HL-60 (cell line): ENCODE measurements at regions not wholly inside any gene's neighbourhood (a gene's known extent, or its start where the extent isn't known, plus 50 kb on each side); places are given as distances from the start of the nearest gene placed in this dataset.
A peak's percentile ranks its signal among the peaks of the same experiment; 100 is the strongest.

Experiments used
- DNase-seq, 2 experiments: peaks; one replicate each; pipeline ENCODE4 v3.0.0-alpha.2; 2010 to 2020; ENCODE audit warnings: low read depth in 1 of 2, low spot score in 1 of 2
- H3K27ac ChIP-seq: fragments of 250-450 bp; sonication (Bioruptor Pico); replicated peaks from 2 replicates; pipeline ENCODE4 v1.5.1; 2020; ENCODE audit warnings: mild to moderate bottlenecking, moderate library complexity
- H3K27me3 ChIP-seq: fragments of 250-450 bp; sonication (Bioruptor Pico); 2 replicates; pipeline ENCODE4 v1.5.1; 2021; ENCODE audit warnings: mild to moderate bottlenecking, moderate library complexity; ENCODE audit not compliant: insufficient read depth, poor library complexity, severe bottlenecking
- H3K4me3 ChIP-seq: replicated peaks from 2 replicates; pipeline ENCODE4 v1.5.1; 2011; ENCODE audit warnings: mild to moderate bottlenecking, control low read depth, low read length; ENCODE audit not compliant: insufficient read depth
- CTCF ChIP-seq: IDR thresholded peaks from one replicate; pipeline ENCODE4 v1.5.1; 2011; ENCODE audit warnings: low read length, control low read depth, inconsistent platforms; ENCODE audit not compliant: insufficient read depth
- GABPA ChIP-seq: IDR thresholded peaks from 2 replicates; pipeline ENCODE4 v1.6.1; 2012; ENCODE audit warnings: low read depth
- POLR2AphosphoS5 ChIP-seq: IDR thresholded peaks from 2 replicates; pipeline ENCODE4 v1.6.1; 2012; ENCODE audit warnings: low read depth
- REST ChIP-seq: IDR thresholded peaks from 2 replicates; pipeline ENCODE4 v1.6.1; 2012; ENCODE audit warnings: low read depth; ENCODE audit not compliant: insufficient replicate concordance
- SPI1 ChIP-seq: IDR thresholded peaks from 2 replicates; pipeline ENCODE4 v1.6.1; 2012; ENCODE audit warnings: low read depth, mild to moderate bottlenecking, borderline replicate concordance

DNA sequence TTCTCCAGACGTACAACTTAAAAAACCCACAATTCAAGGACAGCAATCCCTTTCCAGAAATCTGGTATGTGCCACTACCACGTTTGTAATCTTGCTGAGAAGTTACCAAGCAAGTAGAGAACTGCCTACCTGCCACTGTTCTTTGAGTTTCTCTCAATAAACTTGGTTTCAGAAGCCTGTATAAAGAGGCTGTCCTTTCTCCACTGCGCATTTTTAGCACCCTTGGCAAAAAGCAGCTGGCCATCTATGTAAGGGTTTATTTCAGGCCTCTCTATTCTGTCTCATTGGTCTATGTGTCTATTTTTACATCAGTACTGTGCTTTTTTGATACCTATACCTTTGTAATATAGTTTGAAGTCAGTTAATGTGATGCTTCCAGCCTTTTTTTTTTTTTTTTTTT lies 665.1 kb upstream of the BRINP3 start:
- Histone ChIP-seq H3K27ac (no peak overlapping the region), H3K4me3 (no peak overlapping the region), H3K27me3 (no peaks in the 10 kb centered on the region)
- TF ChIP-seq REST, result no peak
- TF ChIP-seq GABPA, result no peak
- no peak for TF ChIP-seq POLR2AphosphoS5
- no peak for TF ChIP-seq SPI1
- no peak for TF ChIP-seq CTCF
- no peak for DNase-seq

- Histone ChIP-seq H3K27me3 (no peaks in the 10 kb centered on the region), H3K27ac (no peak overlapping the region), H3K4me3 (no peak overlapping the region)
- DNase-seq, result no peak
- TF ChIP-seq POLR2AphosphoS5, result no peak
Observed at GRCh38 chr1:191145834-191146233, 668.2 kb upstream of the BRINP3 start.

GRCh38 chr1:191151321-191151807 lies 673.7 kb upstream of the BRINP3 start:
- no peak for TF ChIP-seq POLR2AphosphoS5
- TF ChIP-seq SPI1, result no peak
- TF ChIP-seq GABPA, result no peak
- TF ChIP-seq CTCF, result no peak
- TF ChIP-seq REST, result no peak
- Histone ChIP-seq H3K27ac (no peak overlapping the region), H3K27me3 (no peaks in the 10 kb centered on the region), H3K4me3 (no peak overlapping the region)
- no peak for DNase-seq

DNA sequence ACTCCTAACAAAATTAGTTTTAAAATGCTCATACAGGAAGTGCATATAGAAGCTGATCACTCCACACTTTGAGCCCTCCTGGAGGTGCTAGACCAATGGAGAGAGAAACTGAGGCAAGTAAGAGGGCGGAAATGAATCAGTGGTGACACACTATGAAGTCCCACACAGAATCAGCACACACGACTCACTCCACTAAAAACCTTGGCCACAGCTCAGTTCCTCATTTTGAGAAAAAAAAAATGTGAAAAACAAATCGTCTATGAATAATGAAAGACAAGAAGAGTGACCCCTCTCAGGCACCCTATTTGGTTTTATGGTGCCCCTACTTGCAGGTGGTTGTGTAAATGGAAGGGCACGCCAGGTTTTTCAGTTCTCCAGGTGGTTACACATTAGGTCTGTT lies 675.1 kb upstream of the BRINP3 start:
- no peak for DNase-seq
- TF ChIP-seq GABPA (no peak), CTCF (no peak), SPI1 (peak; percentile 19; the same call in 1 of the 2 replicates)
- Histone ChIP-seq H3K27me3 (no peaks in the 10 kb centered on the region), H3K4me3 (no peak overlapping the region), H3K27ac (no peak overlapping the region)
